Sigmoid colon (tissue), 6 donors: ENCODE measurements at regions not wholly inside any gene's neighbourhood (a gene's known extent, or its start where the extent isn't known, plus 50 kb on each side); places are given as distances from the start of the nearest gene placed in this dataset.

Experiments used
- DNase-seq: peaks from one replicate; pipeline ENCODE4 v3.0.0-alpha.2; 2019
- H3K27ac ChIP-seq, 4 donors: fragments of 200-600 bp; sonication (generic); one replicate each; pipeline ENCODE4 v1.5.1; 2016 to 2019; ENCODE audit warnings: mild to moderate bottlenecking in 1 of 4
- H3K27me3 ChIP-seq, 3 donors: fragments of 200-600 bp; sonication (generic); one replicate each; pipeline ENCODE4 v1.5.1; 2019; ENCODE audit warnings: mild to moderate bottlenecking in 1 of 3
- H3K36me3 ChIP-seq, 4 donors: fragments of 200-600 bp; sonication (generic); one replicate each; pipeline ENCODE4 v1.5.1; 2016 to 2019
- H3K4me1 ChIP-seq, 4 donors: fragments of 200-600 bp; sonication (generic); one replicate each; pipeline ENCODE4 v1.5.1; 2017 to 2019
- H3K4me3 ChIP-seq, 4 donors: fragments of 200-600 bp; sonication (generic); one replicate each; pipeline ENCODE4 v1.5.1; 2017 to 2019; ENCODE audit warnings: mild to moderate bottlenecking in 2 of 4, moderate library complexity in 1 of 4
- H3K9me3 ChIP-seq, 4 donors: fragments of 200-600 bp in 3 of 4; sonication (generic) in 3 of 4; one replicate each; pipeline versions ENCODE4 v1.5.1 to v1.6.1; 2013 to 2019
- CTCF ChIP-seq, 4 experiments: fragments of 450-650 bp in 3 of 4; fragments of 200-600 bp in 1 of 4; IDR thresholded peaks; one replicate each; pipeline ENCODE4 v1.5.1; 2016 to 2019; ENCODE audit warnings: antibody characterized with exemption in 4 of 4, mild to moderate bottlenecking in 3 of 4, moderate library complexity in 2 of 4
- EP300 ChIP-seq, 4 donors: sonication (generic); formaldehyde crosslinking; IDR thresholded peaks; one replicate each; pipeline ENCODE4 v1.6.1; 2017; ENCODE audit warnings: antibody characterized with exemption in 4 of 4
- POLR2A ChIP-seq, 2 donors: fragments of 450-650 bp; IDR thresholded peaks; one replicate each; pipeline ENCODE4 v1.6.1; 2016; ENCODE audit warnings: antibody characterized with exemption in 2 of 2, mild to moderate bottlenecking in 2 of 2, moderate library complexity in 2 of 2
- POLR2AphosphoS5 ChIP-seq, 4 donors: sonication (generic); formaldehyde crosslinking; IDR thresholded peaks; one replicate each; pipeline ENCODE4 v1.6.1; 2017; ENCODE audit warnings: antibody characterized with exemption in 4 of 4
- WGBS, 2 donors: extraction: QIAGEN DNeasy Blood & Tissue Kit; methylation state at CpG; one replicate each; pipeline ENCODE4 v1.1.7; 2013; 5-methylcytosine and 5-hydroxymethylcytosine counted together
- intact Hi-C: fragments of 100-400 bp; cut with DNase I; formaldehyde crosslinking; loops from one replicate; pipeline ENCODE4 v1.15.1; 2023
- donor health status: healthy with polysubstance abuse.
- donor health status: healthy.

- H3K27ac ChIP-seq, result no peak overlapping the region
- no peak overlapping the region for H3K4me3 ChIP-seq
- WGBS, 2 donors, result 60 to 73% methylated on average over 5 of the region's 5 CpGs
- TF ChIP-seq EP300 (IDR thresholded peaks at IDR 0.05) (no peak), POLR2A (IDR thresholded peaks at IDR 0.05) (no peak), POLR2AphosphoS5 (IDR thresholded peaks at IDR 0.05) (peak in 1 of 4 donors; percentile 10)
- intact Hi-C loops, result no loop called here
- no peaks in the 10 kb centered on the region for H3K4me1 ChIP-seq
- H3K9me3 ChIP-seq, result no peaks in the 10 kb centered on the region
- no peak for DNase-seq
- peaks cover 0 to 4% (median 0%) of the 10 kb centered on the region in 3 donors for H3K27me3 ChIP-seq
- H3K36me3 ChIP-seq, result no peaks in the 10 kb centered on the region
These were observed 83.3 kb upstream of the PGBD5 start for GRCh38 chr1:230509281-230509977.

- H3K36me3 ChIP-seq, result no peaks in the 10 kb centered on the region
- no peak for TF ChIP-seq EP300 (IDR thresholded peaks at IDR 0.05)
- no peak for TF ChIP-seq CTCF (IDR thresholded peaks at IDR 0.05)
- TF ChIP-seq POLR2AphosphoS5 (IDR thresholded peaks at IDR 0.05), result no peak
- TF ChIP-seq POLR2A (IDR thresholded peaks at IDR 0.05), result no peak
- intact Hi-C loops, result no loop called here
- H3K27ac ChIP-seq, result no peak overlapping the region
- H3K4me1 ChIP-seq, result no peaks in the 10 kb centered on the region
- 27 to 53% methylated on average over 8 of the region's 8 CpGs for WGBS, 2 donors
- DNase-seq, result no peak
- H3K9me3 ChIP-seq, result no peaks in the 10 kb centered on the region
- no peaks in the 10 kb centered on the region for H3K27me3 ChIP-seq
- H3K4me3 ChIP-seq, result no peak overlapping the region
These were observed 81.7 kb upstream of the PGBD5 start for GRCh38 chr1:230507666-230508402.

- intact Hi-C loops, result no loop called here
- Histone ChIP-seq H3K36me3 (no peaks in the 10 kb centered on the region), H3K27me3 (no peaks in the 10 kb centered on the region), H3K4me3 (no peak overlapping the region), H3K27ac (no peak overlapping the region), H3K4me1 (no peaks in the 10 kb centered on the region), H3K9me3 (no peaks in the 10 kb centered on the region)
- 81 to 91% methylated on average over 2 of the region's 2 CpGs for WGBS, 2 donors
- DNase-seq, result no peak
- no peak for TF ChIP-seq POLR2AphosphoS5 (IDR thresholded peaks at IDR 0.05)
- no peak for TF ChIP-seq POLR2A (IDR thresholded peaks at IDR 0.05)
- no peak for TF ChIP-seq EP300 (IDR thresholded peaks at IDR 0.05)
- TF ChIP-seq CTCF (IDR thresholded peaks at IDR 0.05), result no peak
These were observed 81.1 kb upstream of the PGBD5 start for GRCh38 chr1:230507236-230507635.

- no peak for DNase-seq
- Histone ChIP-seq H3K27me3 (no peaks in the 10 kb centered on the region), H3K36me3 (no peaks in the 10 kb centered on the region), H3K9me3 (no peaks in the 10 kb centered on the region), H3K4me1 (no peaks in the 10 kb centered on the region), H3K27ac (no peak overlapping the region), H3K4me3 (no peak overlapping the region)
- 77 to 81% methylated on average over 3 of the region's 3 CpGs for WGBS, 2 donors
- intact Hi-C loops, result no loop called here
- TF ChIP-seq CTCF (IDR thresholded peaks at IDR 0.05) (no peak), POLR2A (IDR thresholded peaks at IDR 0.05) (no peak), EP300 (IDR thresholded peaks at IDR 0.05) (no peak), POLR2AphosphoS5 (IDR thresholded peaks at IDR 0.05) (no peak)
These were observed 80.3 kb upstream of the PGBD5 start for GRCh38 chr1:230506451-230506850.

GRCh38 chr1:230504310-230504709, 78.2 kb upstream of the PGBD5 start:
- TF ChIP-seq CTCF (IDR thresholded peaks at IDR 0.05) (no peak), POLR2AphosphoS5 (IDR thresholded peaks at IDR 0.05) (no peak), POLR2A (IDR thresholded peaks at IDR 0.05) (no peak), EP300 (IDR thresholded peaks at IDR 0.05) (no peak)
- no peaks in the 10 kb centered on the region for H3K4me1 ChIP-seq
- no peaks in the 10 kb centered on the region for H3K36me3 ChIP-seq
- intact Hi-C loops, result no loop called here
- no peak overlapping the region for H3K4me3 ChIP-seq
- H3K27me3 ChIP-seq, result no peaks in the 10 kb centered on the region
- 89% methylated on average over 6 of the region's 6 CpGs for WGBS, 2 donors
- DNase-seq, result no peak
- H3K27ac ChIP-seq, result no peak overlapping the region
- no peaks in the 10 kb centered on the region for H3K9me3 ChIP-seq
